ENCODE measurements at regions not wholly inside any gene's neighbourhood (a gene's known extent, or its start where the extent isn't known, plus 50 kb on each side); places are given as distances from the start of the nearest gene placed in this dataset.

GRCh38 chr5:167177736-167178135 lies 1113.7 kb upstream of the WWC1 start (continued):
- TF ChIP-seq, protein P1, sequence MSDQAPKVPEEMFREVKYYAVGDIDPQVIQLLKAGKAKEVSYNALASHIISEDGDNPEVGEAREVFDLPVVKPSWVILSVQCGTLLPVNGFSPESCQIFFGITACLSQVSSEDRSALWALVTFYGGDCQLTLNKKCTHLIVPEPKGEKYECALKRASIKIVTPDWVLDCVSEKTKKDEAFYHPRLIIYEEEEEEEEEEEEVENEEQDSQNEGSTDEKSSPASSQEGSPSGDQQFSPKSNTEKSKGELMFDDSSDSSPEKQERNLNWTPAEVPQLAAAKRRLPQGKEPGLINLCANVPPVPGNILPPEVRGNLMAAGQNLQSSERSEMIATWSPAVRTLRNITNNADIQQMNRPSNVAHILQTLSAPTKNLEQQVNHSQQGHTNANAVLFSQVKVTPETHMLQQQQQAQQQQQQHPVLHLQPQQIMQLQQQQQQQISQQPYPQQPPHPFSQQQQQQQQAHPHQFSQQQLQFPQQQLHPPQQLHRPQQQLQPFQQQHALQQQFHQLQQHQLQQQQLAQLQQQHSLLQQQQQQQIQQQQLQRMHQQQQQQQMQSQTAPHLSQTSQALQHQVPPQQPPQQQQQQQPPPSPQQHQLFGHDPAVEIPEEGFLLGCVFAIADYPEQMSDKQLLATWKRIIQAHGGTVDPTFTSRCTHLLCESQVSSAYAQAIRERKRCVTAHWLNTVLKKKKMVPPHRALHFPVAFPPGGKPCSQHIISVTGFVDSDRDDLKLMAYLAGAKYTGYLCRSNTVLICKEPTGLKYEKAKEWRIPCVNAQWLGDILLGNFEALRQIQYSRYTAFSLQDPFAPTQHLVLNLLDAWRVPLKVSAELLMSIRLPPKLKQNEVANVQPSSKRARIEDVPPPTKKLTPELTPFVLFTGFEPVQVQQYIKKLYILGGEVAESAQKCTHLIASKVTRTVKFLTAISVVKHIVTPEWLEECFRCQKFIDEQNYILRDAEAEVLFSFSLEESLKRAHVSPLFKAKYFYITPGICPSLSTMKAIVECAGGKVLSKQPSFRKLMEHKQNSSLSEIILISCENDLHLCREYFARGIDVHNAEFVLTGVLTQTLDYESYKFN (CRISPR knock-in tag; conservative IDR thresholded peaks at IDR 0.05) = no peak
- TF ChIP-seq ZNF879 (CRISPR knock-in tag; IDR thresholded peaks at IDR 0.05) (no peak), ZNF678 (CRISPR knock-in tag; IDR thresholded peaks at IDR 0.05) (no peak), BRCA1 (CRISPR knock-in tag; IDR thresholded peaks at IDR 0.05) (no peak), HOXA7 (CRISPR knock-in tag; IDR thresholded peaks at IDR 0.05) (no peak), DMAP1 (CRISPR knock-in tag; IDR thresholded peaks at IDR 0.05) (no peak), ARID4A (CRISPR knock-in tag; IDR thresholded peaks at IDR 0.05; ENCODE audit: borderline replicate concordance) (no peak)
- TF ChIP-seq, protein P2, sequence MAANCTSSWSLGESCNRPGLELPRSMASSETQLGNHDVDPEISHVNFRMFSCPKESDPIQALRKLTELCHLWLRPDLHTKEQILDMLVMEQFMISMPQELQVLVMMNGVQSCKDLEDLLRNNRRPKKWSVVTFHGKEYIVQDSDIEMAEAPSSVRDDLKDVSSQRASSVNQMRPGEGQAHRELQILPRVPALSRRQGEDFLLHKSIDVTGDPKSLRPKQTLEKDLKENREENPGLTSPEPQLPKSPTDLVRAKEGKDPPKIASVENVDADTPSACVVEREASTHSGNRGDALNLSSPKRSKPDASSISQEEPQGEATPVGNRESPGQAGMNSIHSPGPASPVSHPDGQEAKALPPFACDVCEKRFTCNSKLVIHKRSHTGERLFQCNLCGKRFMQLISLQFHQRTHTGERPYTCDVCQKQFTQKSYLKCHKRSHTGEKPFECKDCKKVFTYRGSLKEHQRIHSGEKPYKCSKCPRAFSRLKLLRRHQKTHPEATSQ (CRISPR knock-in tag; IDR thresholded peaks at IDR 0.05; ENCODE audit: borderline replicate concordance) = no peak
